Prostate gland (tissue), 2 donors: ENCODE measurements at regions not wholly inside any gene's neighbourhood (a gene's known extent, or its start where the extent isn't known, plus 50 kb on each side); places are given as distances from the start of the nearest gene placed in this dataset.

Source experiments
- POLR2A ChIP-seq: fragments of 450-650 bp; IDR thresholded peaks from one replicate; pipeline ENCODE4 v1.6.1; 2016; ENCODE audit warnings: antibody characterized with exemption, mild to moderate bottlenecking
- TF ChIP-seq, protein P1 (sequence below), 4 experiments: fragments of 200-600 bp in 2 of 4; fragments of 450-650 bp in 2 of 4; sonication (generic) in 2 of 4; IDR thresholded peaks; 1 replicate in 3 of 4; 2 replicates in 1 of 4; pipeline ENCODE4 v1.5.1; 2016 to 2019; ENCODE audit warnings: antibody characterized with exemption in 4 of 4, mild to moderate bottlenecking in 2 of 4, moderate library complexity in 2 of 4

DNA sequence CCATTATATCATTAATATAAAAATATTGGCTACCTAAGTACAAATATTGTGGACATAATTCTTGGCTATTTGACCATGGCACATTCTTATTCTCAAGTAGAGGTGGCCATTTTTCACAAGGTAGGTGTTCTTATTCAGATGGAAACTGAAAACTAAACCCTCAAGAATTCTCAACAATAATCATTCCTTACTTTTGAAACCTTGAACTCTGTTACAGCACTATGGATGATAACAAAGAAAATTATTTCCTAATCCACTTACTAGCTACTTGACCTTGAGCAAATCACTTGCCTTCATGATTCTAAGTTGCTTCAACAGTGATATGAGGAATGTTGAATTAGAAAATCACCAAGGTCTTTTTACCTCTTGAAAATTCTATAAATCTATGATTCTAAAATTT is 482.2 kb downstream of the PTPRC start:
- TF ChIP-seq, protein P1, sequence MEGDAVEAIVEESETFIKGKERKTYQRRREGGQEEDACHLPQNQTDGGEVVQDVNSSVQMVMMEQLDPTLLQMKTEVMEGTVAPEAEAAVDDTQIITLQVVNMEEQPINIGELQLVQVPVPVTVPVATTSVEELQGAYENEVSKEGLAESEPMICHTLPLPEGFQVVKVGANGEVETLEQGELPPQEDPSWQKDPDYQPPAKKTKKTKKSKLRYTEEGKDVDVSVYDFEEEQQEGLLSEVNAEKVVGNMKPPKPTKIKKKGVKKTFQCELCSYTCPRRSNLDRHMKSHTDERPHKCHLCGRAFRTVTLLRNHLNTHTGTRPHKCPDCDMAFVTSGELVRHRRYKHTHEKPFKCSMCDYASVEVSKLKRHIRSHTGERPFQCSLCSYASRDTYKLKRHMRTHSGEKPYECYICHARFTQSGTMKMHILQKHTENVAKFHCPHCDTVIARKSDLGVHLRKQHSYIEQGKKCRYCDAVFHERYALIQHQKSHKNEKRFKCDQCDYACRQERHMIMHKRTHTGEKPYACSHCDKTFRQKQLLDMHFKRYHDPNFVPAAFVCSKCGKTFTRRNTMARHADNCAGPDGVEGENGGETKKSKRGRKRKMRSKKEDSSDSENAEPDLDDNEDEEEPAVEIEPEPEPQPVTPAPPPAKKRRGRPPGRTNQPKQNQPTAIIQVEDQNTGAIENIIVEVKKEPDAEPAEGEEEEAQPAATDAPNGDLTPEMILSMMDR (IDR thresholded peaks at IDR 0.05) = no peak
- TF ChIP-seq POLR2A = no peak
